ENCODE measurements at regions not wholly inside any gene's neighbourhood (a gene's known extent, or its start where the extent isn't known, plus 50 kb on each side); places are given as distances from the start of the nearest gene placed in this dataset.

- no peak for DNase-seq
Measured at GRCh38 chr1:5312862-5313261, 658.5 kb downstream of the AJAP1 start.

GRCh38 chr1:5312293-5312674, 657.9 kb downstream of the AJAP1 start:
- DNase-seq = no peak

GRCh38 chr1:5311634-5312292, 657.4 kb downstream of the AJAP1 start:
- no peak for DNase-seq

GRCh38 chr1:5311147-5311546, 656.7 kb downstream of the AJAP1 start:
- DNase-seq = no peak

- no peak for DNase-seq
Measured at GRCh38 chr1:5308249-5308648, 653.8 kb downstream of the AJAP1 start.

- DNase-seq = no peak
Measured at GRCh38 chr1:5304702-5305101, 650.3 kb downstream of the AJAP1 start.

GRCh38 chr1:5298376-5298775, 644.0 kb downstream of the AJAP1 start:
- no peak for DNase-seq

GRCh38 chr1:5297886-5298239, 643.5 kb downstream of the AJAP1 start:
- no peak for DNase-seq

- no peak for DNase-seq
Measured at GRCh38 chr1:5297180-5297885, 642.9 kb downstream of the AJAP1 start.

- no peak for DNase-seq
Measured at GRCh38 chr1:5296557-5297179, 642.3 kb downstream of the AJAP1 start.

GRCh38 chr1:5296095-5296494, 641.7 kb downstream of the AJAP1 start:
- DNase-seq = no peak

- no peak for DNase-seq
Measured at GRCh38 chr1:5291889-5292288, 637.5 kb downstream of the AJAP1 start.

- no peak for DNase-seq
Measured at GRCh38 chr1:5287178-5288150, 633.1 kb downstream of the AJAP1 start.

GRCh38 chr1:5286244-5286643, 631.8 kb downstream of the AJAP1 start:
- DNase-seq = no peak

- no peak for DNase-seq
Measured at GRCh38 chr1:5274527-5274926, 620.1 kb downstream of the AJAP1 start.

GRCh38 chr1:5273280-5274003, 619.0 kb downstream of the AJAP1 start:
- no peak for DNase-seq

- DNase-seq = no peak
Measured at GRCh38 chr1:5272325-5272724, 617.9 kb downstream of the AJAP1 start.

- no peak for DNase-seq
Measured at GRCh38 chr1:5271264-5271663, 616.9 kb downstream of the AJAP1 start.

GRCh38 chr1:5269901-5270300, 615.5 kb downstream of the AJAP1 start:
- no peak for DNase-seq

- no peak for DNase-seq
Measured at GRCh38 chr1:5267603-5268235, 613.3 kb downstream of the AJAP1 start.

- DNase-seq = no peak
Measured at GRCh38 chr1:5265438-5266075, 611.1 kb downstream of the AJAP1 start.
